ENCODE measurements at regions not wholly inside any gene's neighbourhood (a gene's known extent, or its start where the extent isn't known, plus 50 kb on each side); places are given as distances from the start of the nearest gene placed in this dataset.

GRCh38 chr5:121516997-121517396 is 334.7 kb upstream of the FTMT start:
- TF ChIP-seq CTCF (IDR thresholded peaks at IDR 0.05) (no peak), POLR2A (IDR thresholded peaks at IDR 0.05) (no peak)

All from testis (tissue), 2 donors.